Endothelial cell of umbilical vein (primary cell): ENCODE measurements at regions not wholly inside any gene's neighbourhood (a gene's known extent, or its start where the extent isn't known, plus 50 kb on each side); places are given as distances from the start of the nearest gene placed in this dataset.

ENCODE experiments used
- BruUV-seq: library from RNA; stranded (reverse); fragments of 400-500 nt; replicated peaks from 2 replicates; lab custom pipeline; 2021; lab: Mats Ljungman, UMichigan
- CTCF ChIA-PET: fragments of 300-600, 350-600 bp; sonication (Branson Sonifier 250); formaldehyde crosslinking; loops from one replicate; lab custom pipeline; 2021; ENCODE audit warnings: antibody characterized with exemption, inconsistent platforms; lab: Charles Lee
- POLR2A ChIA-PET: fragments of 300-600, 350-600 bp; sonication (Branson Sonifier 250); formaldehyde crosslinking; loops from one replicate; lab custom pipeline; 2021; ENCODE audit warnings: antibody characterized with exemption, inconsistent platforms; lab: Charles Lee
- DNase-seq: peaks from one replicate; pipeline ENCODE4 v3.0.0-alpha.2; 2011; ENCODE audit warnings: low read depth, low spot score
- FAIRE-seq: peaks from 2 replicates; lab custom pipeline; 2011; peaks lifted over from hg19 to GRCh38; lab: Jason Lieb, UNC
- H2AFZ ChIP-seq: 2 replicates; pipeline ENCODE4 v1.6.0; 2012; ENCODE audit warnings: low read depth, low read length, control low read depth, inconsistent platforms
- H3K27ac ChIP-seq: 2 replicates; pipeline ENCODE4 v1.5.1; 2011; ENCODE audit warnings: low read depth, mild to moderate bottlenecking, control low read depth, low read length, moderate library complexity; ENCODE audit not compliant: insufficient read depth
- H3K27me3 ChIP-seq, 2 experiments: 2 replicates each; pipeline versions ENCODE4 v1.6.0 to v1.6.1; 2011; ENCODE audit warnings: low read length in 2 of 2, mixed read lengths in 1 of 2; ENCODE audit not compliant: control insufficient read depth in 2 of 2, insufficient read depth in 2 of 2
- H3K36me3 ChIP-seq, 2 experiments: 2 replicates in 1 of 2; 3 replicates in 1 of 2; pipeline ENCODE4 v1.5.1; 2011; ENCODE audit warnings: low read length in 2 of 2, mild to moderate bottlenecking in 1 of 2, moderate library complexity in 1 of 2; ENCODE audit not compliant: control insufficient read depth in 2 of 2, insufficient read depth in 2 of 2; ENCODE audit errors: extremely low read depth in 1 of 2
- H3K4me1 ChIP-seq: 3 replicates; pipeline ENCODE4 v1.5.1; 2011; ENCODE audit warnings: mild to moderate bottlenecking, low read length; ENCODE audit not compliant: control insufficient read depth, insufficient read depth; ENCODE audit errors: extremely low read depth
- H3K4me2 ChIP-seq: 2 replicates; pipeline ENCODE4 v1.6.1; 2011; ENCODE audit warnings: low read length, control low read depth, mixed read lengths; ENCODE audit not compliant: insufficient read depth
- H3K4me3 ChIP-seq, 3 experiments: fragments of 200-600 bp in 1 of 3; sonication (generic), shearing (Covaris generic) in 1 of 3; replicated peaks in 1 of 3; 2 replicates each; pipeline ENCODE4 v1.5.1; 2011 to 2016; ENCODE audit warnings: control low read depth in 3 of 3, low read length in 3 of 3, mild to moderate bottlenecking in 2 of 3, inconsistent platforms in 1 of 3, low read depth in 1 of 3, moderate library complexity in 1 of 3; ENCODE audit not compliant: insufficient read depth in 1 of 3
- H3K79me2 ChIP-seq: 2 replicates; pipeline ENCODE4 v1.6.0; 2012; ENCODE audit warnings: low read length, inconsistent platforms; ENCODE audit not compliant: control insufficient read depth, insufficient read depth
- H3K9ac ChIP-seq: replicated peaks from 2 replicates; pipeline ENCODE3; 2011; ENCODE audit warnings: low read length, control low read depth; ENCODE audit not compliant: insufficient read depth; ENCODE audit errors: extremely low read depth
- H3K9me1 ChIP-seq: replicated peaks from 3 replicates; pipeline ENCODE4 v1.6.0; 2011; ENCODE audit warnings: mild to moderate bottlenecking, low read length; ENCODE audit not compliant: control insufficient read depth, insufficient read depth; ENCODE audit errors: extremely low read depth
- H3K9me3 ChIP-seq: replicated peaks from 2 replicates; pipeline ENCODE4 v1.5.1; 2012; ENCODE audit warnings: low read length, inconsistent platforms; ENCODE audit not compliant: control insufficient read depth, insufficient read depth
- H4K20me1 ChIP-seq: replicated peaks from 2 replicates; pipeline ENCODE3; 2011; ENCODE audit warnings: mild to moderate bottlenecking, low read length; ENCODE audit not compliant: control insufficient read depth, insufficient read depth; ENCODE audit errors: extremely low read depth
- EZH2 ChIP-seq: IDR thresholded peaks from 2 replicates; pipeline ENCODE4 v1.6.1; 2012; ENCODE audit warnings: borderline replicate concordance, low read depth, mild to moderate bottlenecking, moderate library complexity, low read length, inconsistent platforms; ENCODE audit not compliant: severe bottlenecking
- FOS ChIP-seq: IDR thresholded peaks from 2 replicates; pipeline ENCODE4 v1.6.1; 2011; ENCODE audit warnings: mild to moderate bottlenecking, low read length, moderate library complexity, borderline replicate concordance; ENCODE audit not compliant: insufficient read depth
- GATA2 ChIP-seq: IDR thresholded peaks from 2 replicates; pipeline ENCODE4 v1.7.0; 2011; ENCODE audit warnings: low read depth, mild to moderate bottlenecking, moderate library complexity, mixed read lengths, low read length; ENCODE audit not compliant: insufficient read length, insufficient read depth
- JUN ChIP-seq: IDR thresholded peaks from 2 replicates; pipeline ENCODE4 v1.6.1; 2011; ENCODE audit warnings: borderline replicate concordance, low read depth; ENCODE audit not compliant: insufficient read length, insufficient read depth
- MYC ChIP-seq: IDR thresholded peaks from one replicate; pipeline ENCODE4 v1.6.1; 2011; ENCODE audit warnings: mild to moderate bottlenecking, low read depth, low read length
- POLR2A ChIP-seq: IDR thresholded peaks from 2 replicates; pipeline ENCODE4 v1.6.1; 2012; ENCODE audit warnings: low read depth, mild to moderate bottlenecking, control low read depth, low read length
- POLR2AphosphoS5 ChIP-seq: IDR thresholded peaks from 2 replicates; pipeline ENCODE4 v1.6.1; 2012; ENCODE audit warnings: low read depth, mild to moderate bottlenecking, control low read depth, low read length, moderate library complexity; ENCODE audit not compliant: insufficient read depth
- dilution Hi-C: fragments of 300-500 bp; cut with MboI; formaldehyde crosslinking; loops from one replicate; pipeline ENCODE4 v1.15.0; 2019; ENCODE audit warnings: low sequenced_read_pairs; ENCODE audit not compliant: extremely low pct_ligation_motif_present
- intact Hi-C: fragments of 100-400 bp; cut with micrococcal nuclease; formaldehyde crosslinking; loops from one replicate; pipeline ENCODE4 v1.10.0; 2022
- TF ChIP-seq, protein P1 (sequence below): IDR thresholded peaks from 2 replicates; pipeline ENCODE4 v1.6.1; 2011; ENCODE audit not compliant: insufficient read depth, insufficient read length
- TF ChIP-seq, protein P2 (sequence below), 2 donors: IDR thresholded peaks; 1 replicate in 1 of 2; 2 replicates in 1 of 2; pipeline ENCODE4 v1.5.1; 2011; ENCODE audit warnings: low read length in 2 of 2, mild to moderate bottlenecking in 2 of 2, moderate library complexity in 2 of 2, control low read depth in 1 of 2, inconsistent platforms in 1 of 2, low read depth in 1 of 2; ENCODE audit not compliant: insufficient read depth in 1 of 2; ENCODE audit errors: extremely low read depth in 1 of 2

DNA sequence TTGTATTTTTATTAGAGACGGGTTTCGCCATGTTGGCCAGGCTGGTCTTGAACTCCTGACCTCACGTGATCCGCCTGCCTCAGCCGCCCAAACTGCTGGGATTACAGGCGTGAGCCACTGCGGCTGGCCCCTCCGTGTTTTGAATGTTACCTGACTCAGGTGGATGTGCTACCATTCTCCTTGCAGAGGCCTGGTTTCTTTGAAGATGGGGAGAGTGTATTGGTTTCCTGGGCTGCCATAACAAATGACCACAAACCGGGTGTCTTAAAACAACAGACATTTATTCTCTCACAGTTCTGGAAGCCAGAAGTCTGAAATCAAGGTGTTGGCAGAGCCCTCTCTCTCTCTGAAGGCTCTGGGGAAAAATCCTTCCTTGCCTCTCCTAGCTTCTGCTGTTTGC is 98.0 kb downstream of the IRF2BPL start:
- Histone ChIP-seq H3K4me3 (no peak overlapping the region), H3K27ac (no peak overlapping the region), H3K9ac (no peak overlapping the region), H4K20me1 (no peaks in the 10 kb centered on the region), H3K36me3 (no peaks in the 10 kb centered on the region), H3K9me1 (no peaks in the 10 kb centered on the region), H3K4me1 (no peaks in the 10 kb centered on the region), H3K4me2 (no peak overlapping the region), H3K27me3 (no peaks in the 10 kb centered on the region), H3K79me2 (no peaks in the 10 kb centered on the region), H3K9me3 (no peaks in the 10 kb centered on the region), H2AFZ (no peak overlapping the region)
- CTCF ChIA-PET, result interaction anchor here (1.0 kb wide), 1 partner anchor 17 kb away, joined by 4 read pairs; no protein-coding TSS in a partner anchor
- intact Hi-C loops, result no loop called here
- no peak for TF ChIP-seq MYC
- no peak for TF ChIP-seq GATA2
- TF ChIP-seq POLR2A, result no peak
- TF ChIP-seq, protein P1, sequence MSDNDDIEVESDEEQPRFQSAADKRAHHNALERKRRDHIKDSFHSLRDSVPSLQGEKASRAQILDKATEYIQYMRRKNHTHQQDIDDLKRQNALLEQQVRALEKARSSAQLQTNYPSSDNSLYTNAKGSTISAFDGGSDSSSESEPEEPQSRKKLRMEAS, result no peak
- TF ChIP-seq, protein P2, sequence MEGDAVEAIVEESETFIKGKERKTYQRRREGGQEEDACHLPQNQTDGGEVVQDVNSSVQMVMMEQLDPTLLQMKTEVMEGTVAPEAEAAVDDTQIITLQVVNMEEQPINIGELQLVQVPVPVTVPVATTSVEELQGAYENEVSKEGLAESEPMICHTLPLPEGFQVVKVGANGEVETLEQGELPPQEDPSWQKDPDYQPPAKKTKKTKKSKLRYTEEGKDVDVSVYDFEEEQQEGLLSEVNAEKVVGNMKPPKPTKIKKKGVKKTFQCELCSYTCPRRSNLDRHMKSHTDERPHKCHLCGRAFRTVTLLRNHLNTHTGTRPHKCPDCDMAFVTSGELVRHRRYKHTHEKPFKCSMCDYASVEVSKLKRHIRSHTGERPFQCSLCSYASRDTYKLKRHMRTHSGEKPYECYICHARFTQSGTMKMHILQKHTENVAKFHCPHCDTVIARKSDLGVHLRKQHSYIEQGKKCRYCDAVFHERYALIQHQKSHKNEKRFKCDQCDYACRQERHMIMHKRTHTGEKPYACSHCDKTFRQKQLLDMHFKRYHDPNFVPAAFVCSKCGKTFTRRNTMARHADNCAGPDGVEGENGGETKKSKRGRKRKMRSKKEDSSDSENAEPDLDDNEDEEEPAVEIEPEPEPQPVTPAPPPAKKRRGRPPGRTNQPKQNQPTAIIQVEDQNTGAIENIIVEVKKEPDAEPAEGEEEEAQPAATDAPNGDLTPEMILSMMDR (IDR thresholded peaks at IDR 0.05; ENCODE audit: extremely low read depth in 1 of 2, insufficient read depth in 1 of 2, low read depth in 1 of 2, low read length in 2 of 2), result no peak
- TF ChIP-seq JUN, result no peak
- no peak for TF ChIP-seq FOS
- no peak for TF ChIP-seq EZH2
- no peak for TF ChIP-seq POLR2AphosphoS5
- no TSS peak for BruUV-seq
- dilution Hi-C loops, result no loop called here
- DNase-seq (no peak), FAIRE-seq (no peak)
- POLR2A ChIA-PET, result interaction anchor here (0.6 kb wide), 1 partner anchor 17 kb away, joined by 11 read pairs; no protein-coding TSS in a partner anchor
